IPS-18a (cell line): ENCODE measurements at regions not wholly inside any gene's neighbourhood (a gene's known extent, or its start where the extent isn't known, plus 50 kb on each side); places are given as distances from the start of the nearest gene placed in this dataset.
"Not testable (repeated sequence)": the region's sequence is repeated elsewhere in the genome, so short reads cannot be mapped to it uniquely, and the experiment has no call there.

ENCODE experiments used
- H3K27ac ChIP-seq: one replicate; pipeline ENCODE4 v1.5.1; 2013; ENCODE audit warnings: low read length
- H3K27me3 ChIP-seq: one replicate; pipeline ENCODE4 v1.6.1; 2013; ENCODE audit warnings: mild to moderate bottlenecking, low read length; ENCODE audit not compliant: control insufficient read depth, insufficient read depth
- H3K36me3 ChIP-seq: one replicate; pipeline ENCODE4 v1.6.1; 2013; ENCODE audit warnings: low read depth, low read length; ENCODE audit not compliant: control insufficient read depth
- H3K4me1 ChIP-seq: one replicate; pipeline ENCODE4 v1.6.1; 2013; ENCODE audit warnings: low read depth, low read length; ENCODE audit not compliant: control insufficient read depth
- H3K4me3 ChIP-seq: one replicate; pipeline ENCODE4 v1.5.1; 2013; ENCODE audit warnings: low read length
- H3K9ac ChIP-seq: one replicate; pipeline ENCODE4 v1.6.1; 2013; ENCODE audit warnings: mild to moderate bottlenecking, low read length, moderate library complexity
- H3K9me3 ChIP-seq: one replicate; pipeline ENCODE4 v1.6.1; 2013; ENCODE audit warnings: low read depth, low read length; ENCODE audit not compliant: control insufficient read depth

GRCh38 chr18:39178166-39178565 lies 1612.6 kb upstream of the CELF4 start:
- H3K9me3 ChIP-seq = no peaks in the 10 kb centered on the region
- H3K9ac ChIP-seq = no peak overlapping the region
- H3K27me3 ChIP-seq = no peaks in the 10 kb centered on the region
- H3K4me1 ChIP-seq = no peaks in the 10 kb centered on the region
- H3K36me3 ChIP-seq = no peaks in the 10 kb centered on the region
- no peak overlapping the region for H3K27ac ChIP-seq
- no peak overlapping the region for H3K4me3 ChIP-seq

GRCh38 chr18:39172695-39173421 lies 1607.3 kb upstream of the CELF4 start:
- Histone ChIP-seq H3K36me3 (no peaks in the 10 kb centered on the region), H3K9ac (no peak overlapping the region)

DNA sequence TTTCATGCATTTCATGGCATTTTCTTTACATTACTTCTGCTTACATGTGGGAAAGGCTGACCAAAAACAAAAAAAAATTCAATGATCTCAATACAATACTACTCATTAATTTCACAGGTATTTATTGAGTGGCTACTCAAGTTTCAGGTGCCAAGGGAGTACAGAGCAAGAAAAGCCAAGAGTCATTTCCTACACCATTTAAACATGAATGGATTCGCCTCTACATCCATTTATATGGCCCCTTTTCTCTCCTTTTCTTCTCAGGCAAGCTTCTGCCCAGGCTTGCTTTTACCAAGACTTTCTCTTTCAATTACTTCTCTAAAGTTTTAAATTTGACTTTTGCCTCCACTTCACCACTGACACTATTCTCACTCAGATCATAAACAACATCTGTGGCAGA lies 1603.1 kb upstream of the CELF4 start:
- H3K4me3 ChIP-seq = no peak overlapping the region
- H3K27me3 ChIP-seq = no peaks in the 10 kb centered on the region
- H3K36me3 ChIP-seq = no peaks in the 10 kb centered on the region
- peaks cover 3% of the 10 kb centered on the region for H3K4me1 ChIP-seq
- H3K9me3 ChIP-seq = no peaks in the 10 kb centered on the region
- no peak overlapping the region for H3K27ac ChIP-seq
- H3K9ac ChIP-seq = no peak overlapping the region

More at GRCh38 chr18:39172695-39173421, 1607.3 kb upstream of the CELF4 start:
- Histone ChIP-seq H3K27me3 (no peaks in the 10 kb centered on the region), H3K9me3 (no peaks in the 10 kb centered on the region), H3K27ac (no peak overlapping the region), H3K4me1 (peaks cover 3% of the 10 kb centered on the region), H3K4me3 (no peak overlapping the region)

DNA sequence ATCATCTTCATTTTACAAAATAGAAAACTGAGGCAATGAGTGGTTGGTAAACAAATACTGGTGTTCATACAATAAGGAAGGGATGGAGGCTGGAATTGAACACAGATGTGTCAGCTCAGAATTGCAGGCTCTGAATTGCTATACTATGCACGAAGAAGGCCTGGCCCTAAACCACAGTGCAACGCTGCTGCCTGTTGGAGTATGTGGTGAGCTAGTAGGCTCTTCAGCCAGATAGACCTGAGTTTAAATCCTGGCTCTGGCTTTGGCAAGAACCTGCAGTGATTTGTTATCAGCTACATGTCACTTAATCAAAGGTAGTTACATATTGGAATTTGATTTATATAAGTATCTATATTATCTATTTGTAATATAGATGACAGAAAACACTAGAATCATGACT lies 1602.4 kb upstream of the CELF4 start:
- Histone ChIP-seq H3K4me1 (peaks cover 3% of the 10 kb centered on the region), H3K36me3 (no peaks in the 10 kb centered on the region), H3K9ac (no peak overlapping the region), H3K27me3 (no peaks in the 10 kb centered on the region), H3K4me3 (no peak overlapping the region), H3K9me3 (no peaks in the 10 kb centered on the region), H3K27ac (no peak overlapping the region)

DNA sequence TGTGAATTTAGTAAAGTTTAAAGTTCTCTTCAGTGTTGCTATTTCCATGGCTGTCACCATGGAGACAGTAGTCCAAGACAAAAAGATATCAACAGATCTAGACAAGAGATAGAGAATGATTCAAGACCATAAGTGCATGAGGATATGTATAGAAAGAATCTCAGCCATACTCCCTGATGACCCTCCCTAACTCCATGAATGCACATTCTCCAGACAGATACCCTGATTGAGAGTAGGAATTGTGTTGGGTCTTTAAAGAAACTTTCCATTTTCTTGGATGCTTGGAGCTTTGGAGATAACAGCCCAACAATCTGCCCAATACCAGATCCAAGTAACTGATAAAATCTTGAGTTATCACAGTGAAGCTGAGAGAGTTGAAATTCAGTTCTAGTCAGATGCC lies 1601.2 kb upstream of the CELF4 start:
- no peak overlapping the region for H3K9ac ChIP-seq
- H3K4me3 ChIP-seq = no peak overlapping the region
- H3K4me1 ChIP-seq = peaks cover 3% of the 10 kb centered on the region
- no peaks in the 10 kb centered on the region for H3K27me3 ChIP-seq
- no peak overlapping the region for H3K27ac ChIP-seq
- no peaks in the 10 kb centered on the region for H3K36me3 ChIP-seq
- no peaks in the 10 kb centered on the region for H3K9me3 ChIP-seq

DNA sequence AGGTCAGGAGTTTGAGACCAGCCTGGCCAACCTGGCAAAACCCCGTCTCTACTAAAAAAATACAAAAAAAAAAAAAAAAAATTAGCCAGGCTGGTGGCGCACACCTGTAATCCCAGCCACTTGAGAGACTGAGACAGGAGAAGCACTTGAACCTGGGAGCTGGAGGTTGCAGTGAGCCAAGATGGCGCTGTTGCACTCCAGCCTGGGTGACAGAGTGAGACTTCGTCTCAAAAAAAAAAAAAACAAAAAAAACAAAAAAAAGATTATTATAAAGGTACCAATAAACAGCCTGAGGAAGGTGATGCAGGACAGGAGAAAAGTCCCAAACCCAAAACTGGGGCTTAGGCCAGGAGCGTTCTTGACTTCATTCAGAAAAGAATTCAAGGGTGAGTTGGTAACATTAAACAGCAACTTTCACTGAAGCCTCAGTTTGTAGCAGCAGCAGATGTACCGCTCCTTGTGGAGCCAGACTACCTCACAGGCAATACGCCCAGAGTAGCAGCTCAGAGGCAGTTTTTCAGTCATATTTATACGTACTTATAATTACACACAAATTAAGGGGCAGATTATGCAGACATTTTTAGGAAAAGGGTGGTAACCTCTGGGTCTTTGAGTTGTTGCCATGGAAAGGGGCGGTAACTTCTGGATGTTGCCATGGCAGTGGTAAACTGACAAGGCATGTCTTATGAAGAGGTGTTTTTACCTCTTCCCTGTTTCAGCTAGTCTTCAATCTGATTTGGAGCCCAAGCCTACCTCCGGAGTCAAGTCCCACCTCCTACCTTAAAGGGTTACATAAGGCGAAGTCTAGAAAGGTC lies 1596.6 kb upstream of the CELF4 start:
- Histone ChIP-seq H3K9ac (no peak overlapping the region), H3K36me3 (no peaks in the 10 kb centered on the region), H3K27me3 (no peaks in the 10 kb centered on the region), H3K4me1 (no peaks in the 10 kb centered on the region), H3K27ac (no peak overlapping the region), H3K4me3 (no peak overlapping the region), H3K9me3 (no peaks in the 10 kb centered on the region)

- Histone ChIP-seq H3K4me1 (no peaks in the 10 kb centered on the region), H3K27ac (no peak overlapping the region), H3K4me3 (no peak overlapping the region), H3K27me3 (no peaks in the 10 kb centered on the region), H3K9me3 (peaks cover 36% of the 10 kb centered on the region), H3K9ac (no peak overlapping the region), H3K36me3 (no peaks in the 10 kb centered on the region)
Measured at GRCh38 chr18:39149211-39149806, 1583.7 kb upstream of the CELF4 start.

- H3K9me3 ChIP-seq = no peaks in the 10 kb centered on the region
- no peaks in the 10 kb centered on the region for H3K27me3 ChIP-seq
Measured at GRCh38 chr18:39134255-39134654, 1568.7 kb upstream of the CELF4 start.

GRCh38 chr18:39127538-39127937 lies 1561.9 kb upstream of the CELF4 start:
- H3K4me3 ChIP-seq, H3K27ac ChIP-seq, H3K9me3 ChIP-seq, H3K9ac ChIP-seq, H3K27me3 ChIP-seq, H3K36me3 ChIP-seq, H3K4me1 ChIP-seq: not testable (repeated sequence)

More at GRCh38 chr18:39134255-39134654, 1568.7 kb upstream of the CELF4 start:
- peaks cover 6% of the 10 kb centered on the region for H3K4me1 ChIP-seq
- H3K36me3 ChIP-seq = no peaks in the 10 kb centered on the region
- H3K4me3 ChIP-seq = no peak overlapping the region
- H3K27ac ChIP-seq = no peak overlapping the region
- no peak overlapping the region for H3K9ac ChIP-seq

- no peak overlapping the region for H3K27ac ChIP-seq
- no peaks in the 10 kb centered on the region for H3K4me1 ChIP-seq
- H3K27me3 ChIP-seq = no peaks in the 10 kb centered on the region
- H3K36me3 ChIP-seq = no peaks in the 10 kb centered on the region
- H3K9me3 ChIP-seq = no peaks in the 10 kb centered on the region
- no peak overlapping the region for H3K4me3 ChIP-seq
- H3K9ac ChIP-seq = no peak overlapping the region
Measured at GRCh38 chr18:39113790-39114189, 1548.2 kb upstream of the CELF4 start.

DNA sequence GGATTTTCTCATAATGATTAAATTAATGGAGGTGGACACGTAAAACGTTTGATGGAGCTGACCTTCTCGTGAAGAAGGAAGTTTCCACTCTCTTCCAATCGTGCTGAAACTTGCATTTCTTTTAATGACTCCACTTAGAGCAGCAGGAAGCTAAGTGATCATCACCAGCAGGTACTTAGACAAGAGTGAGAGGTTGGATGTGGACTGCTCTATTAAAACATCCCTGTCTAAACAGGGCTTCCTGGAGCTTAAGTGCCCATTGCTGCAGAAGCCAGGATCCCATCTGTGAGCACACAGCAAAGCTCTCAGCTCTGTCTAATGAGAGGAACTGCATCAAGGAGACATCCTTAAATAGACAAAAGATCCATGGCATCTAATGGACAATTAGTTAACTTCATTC lies 1539.5 kb upstream of the CELF4 start:
- no peaks in the 10 kb centered on the region for H3K4me1 ChIP-seq
- H3K9ac ChIP-seq = no peak overlapping the region
- H3K27ac ChIP-seq = no peak overlapping the region
- no peaks in the 10 kb centered on the region for H3K9me3 ChIP-seq
- H3K27me3 ChIP-seq = no peaks in the 10 kb centered on the region
- no peaks in the 10 kb centered on the region for H3K36me3 ChIP-seq
- H3K4me3 ChIP-seq = no peak overlapping the region
